Amniotic stem cell (primary cell): ENCODE measurements at regions not wholly inside any gene's neighbourhood (a gene's known extent, or its start where the extent isn't known, plus 50 kb on each side); places are given as distances from the start of the nearest gene placed in this dataset.
"Not testable (repeated sequence)": the region's sequence is repeated elsewhere in the genome, so short reads cannot be mapped to it uniquely, and the experiment has no call there.

ENCODE experiments used
- DNase-seq: peaks from one replicate; lab custom pipeline; 2025; lab: John Stamatoyannopoulos, UW

GRCh38 chr17:72175787-72176515 is 55.1 kb downstream of the SOX9 start:
- DNase-seq: no peak

DNA sequence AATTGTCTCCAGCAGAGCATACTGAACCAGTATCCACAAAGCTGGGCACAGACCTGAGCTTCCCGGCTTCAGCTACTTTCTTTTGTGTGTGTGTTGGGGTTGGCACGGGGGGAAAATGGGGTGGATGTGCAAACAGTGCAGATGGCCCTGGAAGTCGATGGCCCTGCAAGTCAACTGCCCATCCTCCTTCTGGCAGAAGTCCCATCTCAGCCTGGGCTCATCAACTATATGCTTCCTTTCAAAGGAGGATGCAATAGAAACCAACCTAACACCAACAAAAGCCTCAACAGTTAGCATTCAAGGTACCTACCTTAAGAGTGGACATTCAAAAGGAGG is 55.7 kb downstream of the SOX9 start:
- DNase-seq: no peak

- no peak for DNase-seq
Observed at GRCh38 chr17:72176951-72177660, 56.3 kb downstream of the SOX9 start.

DNA sequence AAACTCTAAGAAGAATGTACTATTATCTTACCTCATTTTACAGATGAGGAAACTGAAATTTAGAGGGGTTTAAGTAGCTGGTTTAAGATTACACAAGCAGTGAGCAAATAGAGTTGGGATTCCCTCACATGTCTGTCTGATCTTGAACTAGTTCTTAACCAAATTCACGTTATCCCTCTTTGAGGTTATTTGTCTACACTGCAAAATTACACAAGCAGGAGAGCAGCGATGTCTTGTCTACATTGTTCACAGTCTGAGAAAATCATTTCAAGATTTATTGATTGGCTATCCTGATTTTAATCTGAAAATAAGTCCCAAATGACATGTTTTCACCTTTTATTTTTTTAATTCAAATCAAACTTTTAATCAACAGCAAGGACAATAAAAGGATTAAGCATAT is 56.9 kb downstream of the SOX9 start:
- DNase-seq: no peak

DNA sequence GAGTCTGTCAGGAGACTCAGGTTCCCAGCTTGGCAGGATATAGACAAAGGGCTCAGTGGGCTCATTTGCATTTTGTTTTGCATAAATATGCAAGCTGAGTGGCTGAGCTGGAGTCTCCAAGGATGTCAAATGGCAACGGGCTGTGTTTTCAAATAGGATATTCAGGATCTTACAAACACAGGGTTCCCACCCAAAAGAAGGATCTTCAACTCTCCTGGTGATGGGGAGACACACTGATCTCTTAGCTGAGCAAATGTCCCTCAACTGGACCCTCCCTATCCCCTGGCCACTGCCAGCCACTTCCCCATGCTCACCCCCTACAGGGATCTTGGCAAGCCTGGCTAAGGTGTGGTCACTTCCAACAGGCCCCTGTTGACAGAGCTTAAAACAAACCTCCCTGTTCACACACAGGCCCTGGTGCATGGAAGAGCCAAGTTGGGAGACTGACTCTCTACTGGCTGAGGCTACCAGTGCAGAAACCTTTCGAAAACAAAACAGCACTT is 61.6 kb downstream of the SOX9 start:
- no peak for DNase-seq

- no peak for DNase-seq
Observed at GRCh38 chr17:72183194-72183685, 62.4 kb downstream of the SOX9 start.

- no peak for DNase-seq
Observed at GRCh38 chr17:72184805-72185204, 64.0 kb downstream of the SOX9 start.

GRCh38 chr17:72185564-72185963 is 64.7 kb downstream of the SOX9 start:
- DNase-seq: no peak

- DNase-seq: no peak
Observed at GRCh38 chr17:72187556-72187955, 66.7 kb downstream of the SOX9 start.

- no peak for DNase-seq
Observed at GRCh38 chr17:72188801-72189200, 68.0 kb downstream of the SOX9 start.

- DNase-seq: no peak
Observed at GRCh38 chr17:72189768-72190593, 69.2 kb downstream of the SOX9 start.

DNA sequence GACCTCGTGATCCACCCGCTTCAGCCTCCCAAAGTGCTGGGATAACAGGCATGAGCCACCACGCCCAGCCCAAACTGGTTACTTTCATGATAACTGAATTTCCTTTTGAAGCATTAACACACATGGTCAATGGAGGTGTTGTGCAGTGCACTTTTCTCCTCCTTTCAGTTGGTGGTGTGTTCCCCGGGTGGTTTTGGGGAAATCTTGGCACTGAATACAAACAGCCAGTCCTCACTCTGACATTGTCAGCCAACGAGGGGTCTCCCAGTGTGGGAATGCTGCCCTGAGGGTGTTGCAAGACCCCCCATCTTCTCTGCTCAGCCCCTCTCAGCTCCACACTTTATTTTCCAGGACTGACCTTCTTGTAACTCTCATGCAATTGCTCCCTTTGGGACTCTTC is 70.5 kb downstream of the SOX9 start:
- DNase-seq: no peak

DNA sequence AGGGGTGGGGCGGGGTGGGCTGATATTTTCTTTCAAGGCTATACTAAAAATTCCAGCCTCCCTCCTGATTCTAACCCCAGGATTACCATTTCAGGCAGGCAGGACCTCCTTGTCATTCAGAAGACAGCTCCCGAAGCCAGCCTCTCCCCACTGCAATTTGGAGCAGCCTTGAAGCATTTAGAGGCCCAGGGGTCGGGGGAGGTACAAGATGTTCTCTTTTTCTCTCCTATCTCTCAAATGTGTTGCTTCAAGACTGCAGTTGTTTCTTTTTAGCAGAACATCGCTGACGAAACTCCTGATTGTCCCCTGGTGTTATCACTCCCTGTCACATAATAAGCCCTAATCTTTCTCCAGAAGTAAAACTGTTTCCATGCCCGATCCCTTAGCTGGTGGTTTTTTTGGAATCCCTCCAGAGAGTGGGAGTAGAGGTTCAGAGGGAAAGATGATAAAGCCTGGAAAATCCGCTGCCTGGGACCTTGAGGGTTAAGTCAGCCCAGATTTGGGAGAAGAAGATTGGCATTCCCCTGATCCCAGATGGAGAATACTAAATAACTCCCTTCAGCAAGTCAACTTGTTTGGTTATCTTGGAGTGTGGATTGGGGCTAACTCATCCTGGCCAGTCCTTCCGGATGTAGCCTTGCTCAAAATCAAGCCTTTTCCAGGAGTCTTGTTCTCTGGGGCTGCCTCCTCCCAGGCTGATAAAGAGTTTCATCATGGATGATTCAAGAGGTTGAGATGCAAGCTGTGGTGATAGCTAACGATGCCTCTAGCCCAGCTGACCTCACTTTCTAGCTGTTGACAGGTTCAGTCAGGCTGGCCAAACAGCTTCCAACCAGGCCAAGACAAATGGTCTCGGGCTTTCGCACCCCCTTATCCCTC is 71.3 kb downstream of the SOX9 start:
- no peak for DNase-seq

- no peak for DNase-seq
Observed at GRCh38 chr17:72192800-72193192, 72.0 kb downstream of the SOX9 start.

GRCh38 chr17:72193391-72194106 is 72.7 kb downstream of the SOX9 start:
- no peak for DNase-seq

- DNase-seq: not testable (repeated sequence)
Observed at GRCh38 chr17:72194107-72194440, 73.3 kb downstream of the SOX9 start.

DNA sequence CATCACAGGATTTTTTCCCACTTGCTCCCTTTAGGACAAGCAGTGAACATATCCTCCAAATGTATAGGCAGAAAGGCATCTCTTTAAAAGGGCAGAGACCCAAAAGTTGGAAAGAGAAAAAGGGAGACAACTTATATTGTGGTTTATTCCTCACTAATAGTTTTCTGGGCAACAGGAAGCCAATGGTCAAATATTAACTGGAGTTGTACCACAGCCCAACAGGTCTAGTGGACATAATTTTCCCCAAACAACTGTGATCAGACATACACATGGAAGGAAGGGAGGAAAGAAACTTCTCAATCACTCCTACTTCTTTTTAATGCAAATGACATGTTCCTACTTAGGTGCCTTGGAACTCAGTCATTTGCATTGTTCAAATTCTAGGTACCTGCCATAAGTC is 78.4 kb downstream of the SOX9 start:
- no peak for DNase-seq

- no peak for DNase-seq
Observed at GRCh38 chr17:72204742-72205141, 83.9 kb downstream of the SOX9 start.

- no peak for DNase-seq
Observed at GRCh38 chr17:72205357-72205756, 84.5 kb downstream of the SOX9 start.

GRCh38 chr17:72205822-72206221 is 85.0 kb downstream of the SOX9 start:
- no peak for DNase-seq

GRCh38 chr17:72206376-72206775 is 85.6 kb downstream of the SOX9 start:
- no peak for DNase-seq
